GM12875 (cell line): ENCODE measurements at regions not wholly inside any gene's neighbourhood (a gene's known extent, or its start where the extent isn't known, plus 50 kb on each side); places are given as distances from the start of the nearest gene placed in this dataset.

ENCODE experiments used
- H3K4me3 ChIP-seq: one replicate; pipeline ENCODE4 v1.5.1; 2011; ENCODE audit warnings: low read depth, low read length, control low read depth
- CTCF ChIP-seq: IDR thresholded peaks from 2 replicates; pipeline ENCODE4 v1.5.1; 2011; ENCODE audit warnings: low read depth, mild to moderate bottlenecking, control low read depth, inconsistent platforms, low read length, moderate library complexity, borderline replicate concordance; ENCODE audit not compliant: insufficient read depth

- no peak overlapping the region for H3K4me3 ChIP-seq
- TF ChIP-seq CTCF: no peak
Measured at GRCh38 chr17:79468183-79468944, 142.5 kb downstream of the RBFOX3 start.

- TF ChIP-seq CTCF: no peak
- H3K4me3 ChIP-seq: no peak overlapping the region
Measured at GRCh38 chr17:79466562-79467350, 144.1 kb downstream of the RBFOX3 start.

- H3K4me3 ChIP-seq: no peak overlapping the region
- TF ChIP-seq CTCF: no peak
Measured at GRCh38 chr17:79465681-79466025, 145.2 kb downstream of the RBFOX3 start.

- TF ChIP-seq CTCF: no peak
- no peak overlapping the region for H3K4me3 ChIP-seq
Measured at GRCh38 chr17:79465011-79465680, 145.7 kb downstream of the RBFOX3 start.

GRCh38 chr17:79464318-79465010 lies 146.4 kb downstream of the RBFOX3 start:
- no peak overlapping the region for H3K4me3 ChIP-seq
- TF ChIP-seq CTCF: no peak

- TF ChIP-seq CTCF: no peak
- H3K4me3 ChIP-seq: no peak overlapping the region
Measured at GRCh38 chr17:79463421-79464317, 147.2 kb downstream of the RBFOX3 start.
